CD4-positive, alpha-beta T cell (primary cell): ENCODE measurements at regions not wholly inside any gene's neighbourhood (a gene's known extent, or its start where the extent isn't known, plus 50 kb on each side); places are given as distances from the start of the nearest gene placed in this dataset.

Experiments
- ATAC-seq: fragments of 200-7000 bp; cut with Tn5 transposase; one replicate; pipeline ENCODE4 v1.10.0; 2022; ENCODE audit warnings: mild to moderate bottlenecking; ENCODE audit not compliant: poor library complexity
- CTCF ChIA-PET: fragments of 350-600 bp; sonication (Branson Sonifier 250); formaldehyde crosslinking; loops from one replicate; lab custom pipeline; 2021; ENCODE audit warnings: antibody characterized with exemption, inconsistent platforms; lab: Charles Lee
- POLR2A ChIA-PET: fragments of 350-600 bp; sonication (Branson Sonifier 250); formaldehyde crosslinking; loops from one replicate; lab custom pipeline; 2021; ENCODE audit warnings: antibody characterized with exemption, inconsistent platforms; lab: Charles Lee
- DNase-seq, 14 experiments: peaks; one replicate each; pipeline ENCODE4 v3.0.0-alpha.2; 2013 to 2020; ENCODE audit warnings: mixed read lengths in 2 of 14
- H3K27ac ChIP-seq, 2 donors: one replicate each; pipeline versions ENCODE4 v1.5.1 to v1.7.0; 2013; ENCODE audit warnings: low read length in 2 of 2, low read depth in 1 of 2, mild to moderate bottlenecking in 1 of 2
- H3K27me3 ChIP-seq, 2 experiments: 1 replicate in 1 of 2; 2 replicates in 1 of 2; pipeline versions ENCODE4 v1.6.1 to v1.7.0; 2013; ENCODE audit warnings: low read length in 2 of 2, control low read depth in 1 of 2, mild to moderate bottlenecking in 1 of 2, moderate library complexity in 1 of 2; ENCODE audit not compliant: insufficient read depth in 2 of 2, control insufficient read depth in 1 of 2
- H3K36me3 ChIP-seq: one replicate; pipeline ENCODE4 v1.6.1; 2013; ENCODE audit warnings: low read length, control low read depth; ENCODE audit not compliant: insufficient read depth
- H3K4me1 ChIP-seq: one replicate; pipeline ENCODE4 v1.6.1; 2013; ENCODE audit warnings: low read length, control low read depth; ENCODE audit not compliant: insufficient read depth
- H3K4me3 ChIP-seq: one replicate; pipeline ENCODE4 v1.5.1; 2013; ENCODE audit warnings: mild to moderate bottlenecking, low read length, moderate library complexity
- H3K9me3 ChIP-seq, 2 experiments: 1 replicate in 1 of 2; 2 replicates in 1 of 2; pipeline versions ENCODE4 v1.6.1 to v1.7.0; 2013; ENCODE audit warnings: low read length in 2 of 2, mild to moderate bottlenecking in 2 of 2, control low read depth in 1 of 2, moderate library complexity in 1 of 2; ENCODE audit not compliant: control insufficient read depth in 1 of 2, insufficient read depth in 1 of 2
- H3K27ac Mint-ChIP-seq: one replicate; pipeline ENCODE4 v1.8.0; 2020; ENCODE audit warnings: mixed read lengths
- H3K27me3 Mint-ChIP-seq: one replicate; pipeline ENCODE4 v1.8.0; 2021; ENCODE audit warnings: mixed read lengths
- H3K36me3 Mint-ChIP-seq: one replicate; pipeline ENCODE4 v1.8.0; 2021; ENCODE audit warnings: low read depth, mixed read lengths
- H3K4me1 Mint-ChIP-seq: one replicate; pipeline ENCODE4 v1.8.0; 2021; ENCODE audit warnings: low read depth, mixed read lengths
- H3K4me3 Mint-ChIP-seq: one replicate; pipeline ENCODE4 v1.8.0; 2020; ENCODE audit warnings: mild to moderate bottlenecking, mixed read lengths
- H3K9me3 Mint-ChIP-seq: one replicate; pipeline ENCODE4 v1.8.0; 2020; ENCODE audit warnings: mixed read lengths
- intact Hi-C, 2 experiments: fragments of 100-400 bp; cut with DNase I in 1 of 2; cut with micrococcal nuclease in 1 of 2; formaldehyde crosslinking; loops; one replicate each; pipeline versions ENCODE4 v1.15.1 to v1.9.0; 2023 to 2025; cut with DNase I, micrococcal nuclease
- TF ChIP-seq, protein P1 (sequence below): fragments of 200-600 bp; IDR thresholded peaks from one replicate; pipeline ENCODE4 v1.8.0; 2022; ENCODE audit warnings: antibody characterized with exemption, mild to moderate bottlenecking

DNA sequence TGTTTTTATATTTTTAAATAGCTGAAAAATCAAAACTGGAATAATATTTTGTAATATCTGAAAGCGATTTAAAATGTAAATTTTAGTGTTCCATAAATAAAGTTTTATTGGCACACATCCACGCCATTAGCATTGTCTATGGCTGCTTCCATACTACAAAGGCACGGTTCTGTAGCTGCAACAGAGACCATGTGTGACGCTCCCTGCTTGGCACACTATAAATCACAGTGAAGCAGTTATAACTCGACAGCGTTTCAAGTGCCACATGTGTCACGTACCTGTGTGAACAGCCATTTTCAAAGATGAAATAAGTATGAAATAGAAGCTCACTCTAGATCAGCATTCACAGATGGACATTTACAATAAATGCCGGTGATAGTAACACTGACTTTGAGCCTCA, 810.1 kb upstream of the WWC1 start:
- H3K36me3 Mint-ChIP-seq, result no peaks in the 10 kb centered on the region
- POLR2A ChIA-PET, result no interaction called here
- CTCF ChIA-PET, result no interaction called here

DNA sequence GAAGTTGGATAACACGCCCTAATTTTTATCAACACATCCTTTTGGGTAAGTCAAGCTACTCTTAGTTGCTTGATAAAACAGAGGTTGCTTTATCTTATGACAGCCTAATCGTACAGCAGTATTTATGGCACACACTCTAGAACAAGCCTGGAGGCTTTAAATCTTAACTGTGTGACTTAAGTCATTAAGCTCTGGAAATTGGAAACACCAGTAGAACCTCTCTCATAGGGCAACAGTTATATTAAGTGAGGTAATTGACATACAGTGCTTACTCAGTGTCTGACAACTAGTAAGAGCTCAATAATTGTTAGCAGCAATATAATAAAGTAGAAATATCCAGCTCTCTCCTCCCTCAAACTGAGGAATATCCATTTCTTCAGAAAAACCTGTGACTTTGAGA, 808.9 kb upstream of the WWC1 start:
- H3K27ac ChIP-seq, result no peak overlapping the region
- H3K27me3 Mint-ChIP-seq, result no peaks in the 10 kb centered on the region
- intact Hi-C loops, result no loop called here
- no peak overlapping the region for H3K27ac Mint-ChIP-seq
- peaks cover 8% of the 10 kb centered on the region for H3K9me3 Mint-ChIP-seq
- no peaks in the 10 kb centered on the region for H3K4me1 ChIP-seq
- H3K4me1 Mint-ChIP-seq, result no peaks in the 10 kb centered on the region
- H3K36me3 ChIP-seq, result no peaks in the 10 kb centered on the region
- DNase-seq (no peak), ATAC-seq (no peak)
- no peaks in the 10 kb centered on the region for H3K36me3 Mint-ChIP-seq
- H3K9me3 ChIP-seq, result peaks cover 0 to 9% of the 10 kb centered on the region in 2 experiments
- no peak overlapping the region for H3K4me3 ChIP-seq
- POLR2A ChIA-PET, result no interaction called here
- TF ChIP-seq, protein P1, sequence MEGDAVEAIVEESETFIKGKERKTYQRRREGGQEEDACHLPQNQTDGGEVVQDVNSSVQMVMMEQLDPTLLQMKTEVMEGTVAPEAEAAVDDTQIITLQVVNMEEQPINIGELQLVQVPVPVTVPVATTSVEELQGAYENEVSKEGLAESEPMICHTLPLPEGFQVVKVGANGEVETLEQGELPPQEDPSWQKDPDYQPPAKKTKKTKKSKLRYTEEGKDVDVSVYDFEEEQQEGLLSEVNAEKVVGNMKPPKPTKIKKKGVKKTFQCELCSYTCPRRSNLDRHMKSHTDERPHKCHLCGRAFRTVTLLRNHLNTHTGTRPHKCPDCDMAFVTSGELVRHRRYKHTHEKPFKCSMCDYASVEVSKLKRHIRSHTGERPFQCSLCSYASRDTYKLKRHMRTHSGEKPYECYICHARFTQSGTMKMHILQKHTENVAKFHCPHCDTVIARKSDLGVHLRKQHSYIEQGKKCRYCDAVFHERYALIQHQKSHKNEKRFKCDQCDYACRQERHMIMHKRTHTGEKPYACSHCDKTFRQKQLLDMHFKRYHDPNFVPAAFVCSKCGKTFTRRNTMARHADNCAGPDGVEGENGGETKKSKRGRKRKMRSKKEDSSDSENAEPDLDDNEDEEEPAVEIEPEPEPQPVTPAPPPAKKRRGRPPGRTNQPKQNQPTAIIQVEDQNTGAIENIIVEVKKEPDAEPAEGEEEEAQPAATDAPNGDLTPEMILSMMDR, result no peak
- CTCF ChIA-PET, result no interaction called here
- no peak overlapping the region for H3K4me3 Mint-ChIP-seq
- H3K27me3 ChIP-seq, result no peaks in the 10 kb centered on the region

More for the DNA sequence above, 810.1 kb upstream of the WWC1 start:
- Histone ChIP-seq H3K27ac (no peak overlapping the region), H3K4me3 (no peak overlapping the region), H3K4me1 (no peaks in the 10 kb centered on the region), H3K27me3 (no peaks in the 10 kb centered on the region), H3K36me3 (no peaks in the 10 kb centered on the region), H3K9me3 (peaks cover 0 to 7% of the 10 kb centered on the region in 2 experiments)
- Mint-ChIP-seq H3K27me3 (no peaks in the 10 kb centered on the region), H3K9me3 (peaks cover 4% of the 10 kb centered on the region), H3K4me3 (no peak overlapping the region), H3K4me1 (no peaks in the 10 kb centered on the region), H3K27ac (no peak overlapping the region)
- TF ChIP-seq, protein P1, result no peak
- DNase-seq (no peak), ATAC-seq (no peak)
- intact Hi-C loops, result no loop called here

DNA sequence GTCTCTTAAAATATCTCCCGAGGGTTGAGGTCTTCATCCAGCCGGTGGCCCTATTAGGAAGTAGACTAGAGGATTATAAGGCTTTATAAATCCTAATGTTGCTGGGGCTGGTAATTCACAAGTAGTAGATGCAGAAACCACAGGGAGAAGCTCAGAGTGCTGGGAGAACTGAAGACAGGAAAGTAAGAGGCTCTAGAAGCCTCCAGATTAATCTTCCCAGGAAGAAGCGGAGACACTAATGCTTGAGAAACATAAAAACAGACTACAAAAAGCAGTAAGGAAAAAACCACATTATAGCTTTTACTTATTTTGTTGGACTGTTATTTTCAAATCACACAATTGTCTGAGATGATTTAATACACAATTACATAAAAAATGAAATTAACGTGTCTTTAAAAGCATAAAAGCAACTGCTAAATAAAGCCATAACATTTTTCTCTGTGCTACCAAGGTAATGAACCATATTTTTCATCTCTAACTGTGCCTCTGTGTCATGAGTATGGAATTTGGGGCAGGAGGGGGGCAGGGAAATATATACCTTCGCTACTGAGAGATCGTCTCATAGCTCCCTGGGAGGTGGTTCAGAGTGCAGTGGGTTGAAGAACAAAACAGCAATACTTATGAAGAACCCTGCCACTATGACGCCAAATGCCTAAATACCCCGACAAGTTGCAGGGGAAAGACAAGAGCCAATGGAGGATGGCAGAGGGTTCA, 806.2 kb upstream of the WWC1 start:
- Mint-ChIP-seq H3K36me3 (no peaks in the 10 kb centered on the region), H3K27ac (no peak overlapping the region), H3K4me3 (no peak overlapping the region), H3K4me1 (no peaks in the 10 kb centered on the region), H3K27me3 (no peaks in the 10 kb centered on the region), H3K9me3 (peaks cover 13% of the 10 kb centered on the region)
- ChIA-PET POLR2A (no interaction called here), CTCF (no interaction called here)
- Histone ChIP-seq H3K27ac (no peak overlapping the region), H3K9me3 (peaks cover 0 to 9% of the 10 kb centered on the region in 2 experiments), H3K36me3 (no peaks in the 10 kb centered on the region), H3K27me3 (no peaks in the 10 kb centered on the region), H3K4me3 (no peak overlapping the region), H3K4me1 (no peaks in the 10 kb centered on the region)
- DNase-seq (no peak), ATAC-seq (no peak)
- TF ChIP-seq, protein P1, result no peak
- intact Hi-C loops, result no loop called here
